IMR-90 (cell line): ENCODE measurements at regions not wholly inside any gene's neighbourhood (a gene's known extent, or its start where the extent isn't known, plus 50 kb on each side); places are given as distances from the start of the nearest gene placed in this dataset.

Experiments
- ATAC-seq: fragments of 200-7000 bp; cut with Tn5 transposase; 2 replicates; pipeline ENCODE4 v1.9.1; 2020; ENCODE audit warnings: low read depth, mild to moderate bottlenecking, moderate library complexity
- BruUV-seq: library from RNA; stranded (reverse); fragments of 400-500 nt; replicated peaks from 2 replicates; lab custom pipeline; 2021; lab: Mats Ljungman, UMichigan
- CTCF ChIA-PET: fragments of 300-600 bp; formaldehyde crosslinking; extraction: SDS; loops from one replicate; lab custom pipeline; 2021; ENCODE audit warnings: antibody characterized with exemption; lab: Yijun Ruan, JAX
- POLR2A ChIA-PET: fragments of 300-600 bp; sonication (Branson Sonifier 250); formaldehyde crosslinking; loops from one replicate; lab custom pipeline; 2022; ENCODE audit warnings: antibody characterized with exemption; ENCODE audit not compliant: unreplicated experiment; lab: Charles Lee
- DNase-seq: peaks from one replicate; pipeline ENCODE4 v3.0.0; 2013
- H2AFZ ChIP-seq: replicated peaks from 2 replicates; pipeline ENCODE3; 2013; ENCODE audit warnings: low read length, mild to moderate bottlenecking; ENCODE audit not compliant: poor library complexity
- H2AK5ac ChIP-seq: 2 replicates; pipeline ENCODE4 v1.6.1; 2013; ENCODE audit warnings: low read depth, low read length, inconsistent platforms
- H2AK9ac ChIP-seq: replicated peaks from 2 replicates; pipeline ENCODE3; 2013; ENCODE audit warnings: mild to moderate bottlenecking, low read depth, low read length, moderate library complexity; ENCODE audit not compliant: poor library complexity
- H2BK120ac ChIP-seq: 2 replicates; pipeline ENCODE4 v1.6.1; 2013; ENCODE audit warnings: low read depth, low read length, inconsistent platforms
- H2BK15ac ChIP-seq: 3 replicates; pipeline ENCODE4 v1.6.1; 2013; ENCODE audit warnings: low read depth, low read length, inconsistent platforms
- H2BK20ac ChIP-seq: 2 replicates; pipeline ENCODE4 v1.6.1; 2013; ENCODE audit warnings: low read depth, mild to moderate bottlenecking, inconsistent platforms, low read length, moderate library complexity
- H2BK5ac ChIP-seq: 2 replicates; pipeline ENCODE4 v1.6.1; 2013; ENCODE audit warnings: mild to moderate bottlenecking, low read depth, low read length, inconsistent platforms; ENCODE audit not compliant: poor library complexity, severe bottlenecking
- H3K14ac ChIP-seq: replicated peaks from 2 replicates; pipeline ENCODE4 v1.6.1; 2013; ENCODE audit warnings: low read depth, low read length, inconsistent platforms
- H3K18ac ChIP-seq: 2 replicates; pipeline ENCODE4 v1.6.1; 2013; ENCODE audit warnings: low read depth, low read length, control low read depth
- H3K23ac ChIP-seq: 2 replicates; pipeline ENCODE4 v1.6.1; 2013; ENCODE audit warnings: low read depth, low read length, inconsistent platforms
- H3K27ac ChIP-seq: 2 replicates; pipeline ENCODE4 v1.5.1; 2013; ENCODE audit warnings: mild to moderate bottlenecking, control low read depth, low read length; ENCODE audit not compliant: insufficient read depth
- H3K27me3 ChIP-seq: 2 replicates; pipeline ENCODE4 v1.6.1; 2013; ENCODE audit warnings: low read length; ENCODE audit not compliant: control insufficient read depth, insufficient read depth
- H3K36me3 ChIP-seq: 2 replicates; pipeline ENCODE4 v1.6.1; 2013; ENCODE audit warnings: low read length, mixed read lengths; ENCODE audit not compliant: control insufficient read depth, insufficient read depth
- H3K4ac ChIP-seq: 2 replicates; pipeline ENCODE4 v1.6.1; 2013; ENCODE audit warnings: low read depth, low read length, inconsistent platforms
- H3K4me1 ChIP-seq: 2 replicates; pipeline ENCODE4 v1.6.1; 2013; ENCODE audit warnings: low read length, mixed read lengths; ENCODE audit not compliant: control insufficient read depth, insufficient read depth
- H3K4me2 ChIP-seq: 2 replicates; pipeline ENCODE4 v1.6.1; 2013; ENCODE audit warnings: low read depth, mild to moderate bottlenecking, control low read depth, low read length, moderate library complexity
- H3K4me3 ChIP-seq: 2 replicates; pipeline ENCODE4 v1.5.1; 2013; ENCODE audit warnings: low read depth, mild to moderate bottlenecking, control low read depth, low read length, moderate library complexity; ENCODE audit not compliant: insufficient read depth
- H3K56ac ChIP-seq: 2 replicates; pipeline ENCODE4 v1.6.1; 2013; ENCODE audit warnings: low read length, inconsistent platforms; ENCODE audit not compliant: insufficient read depth; ENCODE audit errors: extremely low read depth
- H3K79me1 ChIP-seq, 2 experiments: 2 replicates each; pipeline ENCODE4 v1.6.1; 2013; ENCODE audit warnings: low read length in 2 of 2, inconsistent platforms in 1 of 2, low read depth in 1 of 2
- H3K9ac ChIP-seq: 2 replicates; pipeline ENCODE4 v1.6.1; 2013; ENCODE audit warnings: low read depth, low read length, control low read depth
- H3K9me1 ChIP-seq: 2 replicates; pipeline ENCODE4 v1.6.1; 2013; ENCODE audit warnings: low read length, inconsistent platforms; ENCODE audit not compliant: insufficient read depth
- H3K9me3 ChIP-seq: 2 replicates; pipeline ENCODE4 v1.6.1; 2013; ENCODE audit warnings: low read length; ENCODE audit not compliant: control insufficient read depth, insufficient read depth
- H4K20me1 ChIP-seq: 2 replicates; pipeline ENCODE4 v1.6.1; 2013; ENCODE audit warnings: low read length, inconsistent platforms; ENCODE audit not compliant: insufficient read depth
- H4K5ac ChIP-seq: 2 replicates; pipeline ENCODE4 v1.6.1; 2013; ENCODE audit warnings: mild to moderate bottlenecking, low read depth, low read length, control low read depth
- H4K8ac ChIP-seq, 2 experiments: 2 replicates each; pipeline ENCODE4 v1.6.1; 2013; ENCODE audit warnings: low read depth in 2 of 2, low read length in 2 of 2, control low read depth in 1 of 2, inconsistent platforms in 1 of 2
- H4K91ac ChIP-seq: 2 replicates; pipeline ENCODE4 v1.6.1; 2013; ENCODE audit warnings: low read depth, low read length, inconsistent platforms; ENCODE audit not compliant: insufficient read depth
- CEBPB ChIP-seq: IDR thresholded peaks from 2 replicates; pipeline ENCODE4 v1.6.1; 2012; ENCODE audit warnings: low read depth, low read length, improper control_type of control experiment
- MXI1 ChIP-seq: IDR thresholded peaks from 2 replicates; pipeline ENCODE4 v1.6.1; 2012; ENCODE audit warnings: low read depth, mild to moderate bottlenecking, low read length, moderate library complexity, borderline replicate concordance
- whole genome bisulfite sequencing, 2 experiments: methylation state at CpG; one replicate each; pipeline versions ENCODE4 v1.1.5 to v1.1.7; 2013; ENCODE audit warnings: missing lambda C conversion rate in 2 of 2; ENCODE audit not compliant: insufficient read length in 1 of 2; ENCODE audit errors: extremely low coverage in 2 of 2; 5-methylcytosine and 5-hydroxymethylcytosine counted together
- dilution Hi-C: fragments of 300-500 bp; cut with HindIII; formaldehyde crosslinking; loops from one replicate; pipeline ENCODE4 v1.14.3; 2018; ENCODE audit warnings: low sequenced_read_pairs; ENCODE audit not compliant: unreplicated experiment
- in situ Hi-C: fragments of 300-500 bp; cut with MboI; formaldehyde crosslinking; loops from 3 replicates; pipeline ENCODE4 v1.14.3; 2019; ENCODE audit warnings: low sequenced_read_pairs, inconsistent platforms, mixed read lengths
- intact Hi-C: fragments of 100-400 bp; cut with micrococcal nuclease; formaldehyde crosslinking; loops from 2 replicates; pipeline ENCODE4 v1.10.0; 2022

DNA sequence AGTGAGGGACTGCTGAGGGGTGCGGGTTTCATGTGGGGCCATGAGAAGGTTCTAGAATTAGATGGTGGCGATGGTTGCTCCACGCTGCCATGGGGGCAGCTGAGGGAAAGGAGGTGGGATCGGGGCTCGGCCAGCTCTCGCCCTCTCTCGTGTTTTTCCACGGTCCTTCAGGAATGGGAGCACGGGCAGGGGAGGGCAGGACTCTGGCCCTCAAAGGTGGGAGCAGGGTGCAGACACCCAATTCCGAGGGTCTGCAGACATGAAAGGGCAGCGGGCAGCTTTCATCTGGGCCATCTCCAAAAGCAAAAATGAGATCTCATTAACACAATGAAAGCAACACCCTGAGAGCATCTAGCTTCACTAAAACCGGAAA is 53.4 kb upstream of the SALL3 start:
- TF ChIP-seq CEBPB (no peak), MXI1 (no peak)
- dilution Hi-C loops: no loop called here
- WGBS, 2 experiments: 91% methylated on average over 6 of the region's 12 CpGs; no CpG with 5 or more reads in 1 of the 2 experiments

More for the DNA sequence above, 53.4 kb upstream of the SALL3 start:
- Histone ChIP-seq H4K5ac (no peak overlapping the region), H4K8ac (no peak overlapping the region), H2AK5ac (no peak overlapping the region), H3K4ac (no peak overlapping the region), H3K27ac (no peak overlapping the region), H3K27me3 (no peaks in the 10 kb centered on the region), H3K36me3 (no peaks in the 10 kb centered on the region), H2BK120ac (no peak overlapping the region), H2AK9ac (no peak overlapping the region), H3K56ac (no peak overlapping the region), H3K79me1 (no peaks in the 10 kb centered on the region), H3K4me1 (no peaks in the 10 kb centered on the region), H3K4me2 (no peak overlapping the region), H4K91ac (no peak overlapping the region), H3K9me3 (peaks cover 57% of the 10 kb centered on the region), H3K9ac (no peak overlapping the region), H3K4me3 (no peak overlapping the region), H4K20me1 (no peaks in the 10 kb centered on the region), H2BK5ac (no peak overlapping the region), H3K9me1 (no peaks in the 10 kb centered on the region), H3K18ac (no peak overlapping the region), H2BK20ac (no peak overlapping the region), H2AFZ (no peak overlapping the region), H2BK15ac (no peak overlapping the region), H3K23ac (no peak overlapping the region), H3K14ac (no peak overlapping the region)
- ATAC-seq (no peak), DNase-seq (no peak)
- intact Hi-C loops: no loop called here
- in situ Hi-C loops: no loop called here
- ChIA-PET CTCF (no interaction called here), POLR2A (no interaction called here)
- BruUV-seq: no TSS peak
